Stomach (tissue), 8 donors: ENCODE measurements at regions not wholly inside any gene's neighbourhood (a gene's known extent, or its start where the extent isn't known, plus 50 kb on each side); places are given as distances from the start of the nearest gene placed in this dataset.

Experiments
- DNase-seq, 2 donors: peaks; one replicate each; pipeline versions ENCODE4 v3.0.0 to v3.0.0-alpha.2; 2013 to 2019
- H3K27ac ChIP-seq, 5 donors: fragments of 200-600 bp in 4 of 5; sonication (generic) in 4 of 5; one replicate each; pipeline ENCODE4 v1.5.1; 2013 to 2019; ENCODE audit warnings: mild to moderate bottlenecking in 1 of 5, moderate library complexity in 1 of 5
- H3K27me3 ChIP-seq, 3 donors: fragments of 200-600 bp; sonication (generic); one replicate each; pipeline ENCODE4 v1.5.1; 2017 to 2019; ENCODE audit warnings: mixed run types in 1 of 3
- H3K36me3 ChIP-seq, 4 donors: fragments of 200-600 bp; sonication (generic); 1 replicate in 3 of 4; 2 replicates in 1 of 4; pipeline ENCODE4 v1.5.1; 2016 to 2019
- H3K4me1 ChIP-seq, 4 donors: fragments of 200-600 bp; sonication (generic); one replicate each; pipeline ENCODE4 v1.5.1; 2016 to 2019
- H3K4me3 ChIP-seq, 4 donors: fragments of 200-600 bp; sonication (generic) in 3 of 4; one replicate each; pipeline ENCODE4 v1.5.1; 2016 to 2019; ENCODE audit warnings: mild to moderate bottlenecking in 1 of 4
- H3K9me3 ChIP-seq, 4 donors: fragments of 200-600 bp; sonication (generic); one replicate each; pipeline ENCODE4 v1.5.1; 2016 to 2019
- CTCF ChIP-seq, 7 experiments: fragments of 450-650 bp in 4 of 7; fragments of 200-600 bp in 3 of 7; sonication (generic) in 3 of 7; IDR thresholded peaks; one replicate each; pipeline ENCODE4 v1.5.1; 2016 to 2019; ENCODE audit warnings: antibody characterized with exemption in 7 of 7, control low read depth in 2 of 7, mild to moderate bottlenecking in 1 of 7
- EP300 ChIP-seq: sonication (generic); formaldehyde crosslinking; IDR thresholded peaks from one replicate; pipeline ENCODE4 v1.6.1; 2017; ENCODE audit warnings: antibody characterized with exemption
- POLR2A ChIP-seq, 4 donors: fragments of 450-650 bp; IDR thresholded peaks; one replicate each; pipeline ENCODE4 v1.6.1; 2016; ENCODE audit warnings: antibody characterized with exemption in 4 of 4, control low read depth in 2 of 4, mild to moderate bottlenecking in 1 of 4, moderate library complexity in 1 of 4
- POLR2AphosphoS5 ChIP-seq, 3 donors: sonication (generic); formaldehyde crosslinking; IDR thresholded peaks; one replicate each; pipeline ENCODE4 v1.6.1; 2016; ENCODE audit warnings: antibody characterized with exemption in 3 of 3
- WGBS, 5 donors: extraction: QIAGEN DNeasy Blood & Tissue Kit in 3 of 5; methylation state at CpG; one replicate each; pipeline versions ENCODE4 v1.1.5 to v1.1.7; 2013 to 2018; 5-methylcytosine and 5-hydroxymethylcytosine counted together
- intact Hi-C: fragments of 100-400 bp; cut with DNase I; formaldehyde crosslinking; loops from one replicate; pipeline ENCODE4 v1.15.1; 2023; ENCODE audit warnings: low total_unique reads
- donor health status: healthy with polysubstance abuse.
- donor health status: Bipolar disorder and iron deficiency.
- donor health status: healthy.

- no peak for DNase-seq
- 68 to 90% (median 74%) methylated on average over 3 of the region's 3 CpGs for WGBS, 5 donors
- Histone ChIP-seq H3K27me3 (no peaks in the 10 kb centered on the region), H3K36me3 (no peaks in the 10 kb centered on the region), H3K9me3 (peaks cover 0 to 4% (median 3%) of the 10 kb centered on the region in 4 donors), H3K4me1 (no peaks in the 10 kb centered on the region), H3K27ac (no peak overlapping the region), H3K4me3 (no peak overlapping the region)
- no peak for TF ChIP-seq CTCF (IDR thresholded peaks at IDR 0.05)
- no peak for TF ChIP-seq POLR2A (IDR thresholded peaks at IDR 0.05)
- TF ChIP-seq POLR2AphosphoS5 (IDR thresholded peaks at IDR 0.05) = no peak
- no peak for TF ChIP-seq EP300
- intact Hi-C loops = no loop called here
Measured at GRCh38 chr6:6418421-6418820, 98.0 kb upstream of the F13A1 start.

- 50 to 75% (median 56%) methylated on average over 1 of the region's 1 CpG for WGBS, 5 donors
- intact Hi-C loops = no loop called here
- no peak for TF ChIP-seq EP300
- TF ChIP-seq POLR2A (IDR thresholded peaks at IDR 0.05) = no peak
- no peak for TF ChIP-seq CTCF (IDR thresholded peaks at IDR 0.05)
- no peak for TF ChIP-seq POLR2AphosphoS5 (IDR thresholded peaks at IDR 0.05)
- DNase-seq = no peak
- H3K27me3 ChIP-seq = no peaks in the 10 kb centered on the region
- H3K4me1 ChIP-seq = no peaks in the 10 kb centered on the region
- peaks cover 0 to 13% (median 4%) of the 10 kb centered on the region in 4 donors for H3K9me3 ChIP-seq
- H3K36me3 ChIP-seq = no peaks in the 10 kb centered on the region
- no peak overlapping the region for H3K27ac ChIP-seq
- H3K4me3 ChIP-seq = no peak overlapping the region
Measured at GRCh38 chr6:6420107-6420506, 99.6 kb upstream of the F13A1 start.

GRCh38 chr6:6434151-6434550 is 113.7 kb upstream of the F13A1 start:
- no peaks in the 10 kb centered on the region for H3K36me3 ChIP-seq
- 46 to 64% (median 56%) methylated on average over 2 of the region's 2 CpGs for whole genome bisulfite sequencing, 5 donors
- intact Hi-C loops = no loop called here
- no peak overlapping the region for H3K27ac ChIP-seq
- no peak for DNase-seq
- TF ChIP-seq EP300 (no peak), CTCF (IDR thresholded peaks at IDR 0.05) (no peak), POLR2A (IDR thresholded peaks at IDR 0.05) (no peak), POLR2AphosphoS5 (IDR thresholded peaks at IDR 0.05) (no peak)
- H3K27me3 ChIP-seq = no peaks in the 10 kb centered on the region
- H3K9me3 ChIP-seq = no peaks in the 10 kb centered on the region
- no peak overlapping the region for H3K4me3 ChIP-seq
- no peaks in the 10 kb centered on the region for H3K4me1 ChIP-seq

- TF ChIP-seq POLR2AphosphoS5 (IDR thresholded peaks at IDR 0.05) (no peak), EP300 (no peak), CTCF (IDR thresholded peaks at IDR 0.05) (no peak), POLR2A (IDR thresholded peaks at IDR 0.05) (no peak)
- H3K27me3 ChIP-seq = no peaks in the 10 kb centered on the region
- no peak for DNase-seq
- H3K4me1 ChIP-seq = no peaks in the 10 kb centered on the region
- no peaks in the 10 kb centered on the region for H3K36me3 ChIP-seq
- H3K27ac ChIP-seq = no peak overlapping the region
- H3K4me3 ChIP-seq = no peak overlapping the region
- H3K9me3 ChIP-seq = no peaks in the 10 kb centered on the region
- intact Hi-C loops = no loop called here
- WGBS, 5 donors = 61 to 85% (median 83%) methylated on average over 1 of the region's 1 CpG
Measured at GRCh38 chr6:6434723-6435122, 114.3 kb upstream of the F13A1 start.
